Mesenchymal stem cell (in vitro differentiated cells and primary cell): ENCODE measurements at regions not wholly inside any gene's neighbourhood (a gene's known extent, or its start where the extent isn't known, plus 50 kb on each side); places are given as distances from the start of the nearest gene placed in this dataset.

Source experiments
- DNase-seq: peaks from one replicate; pipeline ENCODE4 v3.0.0-alpha.2; 2013
- H2AFZ ChIP-seq: one replicate; pipeline ENCODE4 v1.6.1; 2013; ENCODE audit warnings: low read depth, mild to moderate bottlenecking, control low read depth, inconsistent platforms, low read length, moderate library complexity
- H2AK5ac ChIP-seq: 2 replicates; pipeline ENCODE4 v1.6.1; 2013; ENCODE audit warnings: low read length, moderate library complexity, mild to moderate bottlenecking, inconsistent platforms; ENCODE audit not compliant: severe bottlenecking
- H2BK120ac ChIP-seq: one replicate; pipeline ENCODE4 v1.6.1; 2013; ENCODE audit warnings: low read depth, mild to moderate bottlenecking, inconsistent platforms, low read length, moderate library complexity
- H2BK12ac ChIP-seq, 2 experiments: one replicate each; pipeline ENCODE4 v1.6.1; 2013; ENCODE audit warnings: inconsistent platforms in 2 of 2, low read length in 2 of 2, mild to moderate bottlenecking in 2 of 2, moderate library complexity in 2 of 2, control low read depth in 1 of 2
- H2BK15ac ChIP-seq: one replicate; pipeline ENCODE4 v1.6.1; 2013; ENCODE audit warnings: mild to moderate bottlenecking, low read depth, inconsistent platforms; ENCODE audit not compliant: poor library complexity, severe bottlenecking
- H2BK5ac ChIP-seq: 2 replicates; pipeline ENCODE4 v1.6.1; 2013; ENCODE audit warnings: low read depth, mild to moderate bottlenecking, low read length, control low read depth, inconsistent platforms; ENCODE audit not compliant: poor library complexity, severe bottlenecking
- H3K14ac ChIP-seq, 2 experiments: one replicate each; pipeline ENCODE4 v1.6.1; 2013; ENCODE audit warnings: inconsistent platforms in 2 of 2, low read length in 2 of 2, control low read depth in 1 of 2, mild to moderate bottlenecking in 1 of 2, moderate library complexity in 1 of 2
- H3K18ac ChIP-seq, 2 experiments: one replicate each; pipeline ENCODE4 v1.6.1; 2013; ENCODE audit warnings: inconsistent platforms in 2 of 2, low read length in 2 of 2, control low read depth in 1 of 2, low read depth in 1 of 2, mild to moderate bottlenecking in 1 of 2
- H3K23ac ChIP-seq, 2 experiments: one replicate each; pipeline ENCODE4 v1.6.1; 2013; ENCODE audit warnings: inconsistent platforms in 2 of 2, low read length in 2 of 2, mild to moderate bottlenecking in 2 of 2, moderate library complexity in 2 of 2, control low read depth in 1 of 2
- H3K27ac ChIP-seq: 2 replicates; pipeline ENCODE4 v1.5.1; 2013; ENCODE audit warnings: mild to moderate bottlenecking, moderate library complexity, low read length, control low read depth, inconsistent platforms; ENCODE audit not compliant: poor library complexity, severe bottlenecking
- H3K27me3 ChIP-seq, 2 experiments: 2 replicates each; pipeline versions ENCODE4 v1.6.1 to v1.7.0; 2013; ENCODE audit warnings: low read length in 2 of 2, mild to moderate bottlenecking in 2 of 2, moderate library complexity in 2 of 2, control low read depth in 1 of 2, inconsistent platforms in 1 of 2; ENCODE audit not compliant: control insufficient read depth in 1 of 2, insufficient read depth in 1 of 2
- H3K36me3 ChIP-seq, 2 experiments: 2 replicates each; pipeline versions ENCODE4 v1.6.1 to v1.7.0; 2013; ENCODE audit warnings: low read length in 2 of 2, control low read depth in 1 of 2, inconsistent platforms in 1 of 2, low read depth in 1 of 2, mild to moderate bottlenecking in 1 of 2; ENCODE audit not compliant: insufficient read depth in 2 of 2, control insufficient read depth in 1 of 2
- H3K4ac ChIP-seq, 2 experiments: one replicate each; pipeline ENCODE4 v1.6.1; 2013; ENCODE audit warnings: inconsistent platforms in 2 of 2, low read length in 2 of 2, mild to moderate bottlenecking in 2 of 2, moderate library complexity in 2 of 2, control low read depth in 1 of 2, low read depth in 1 of 2
- H3K4me1 ChIP-seq: 2 replicates; pipeline ENCODE4 v1.6.1; 2013; ENCODE audit warnings: low read depth, low read length, control low read depth; ENCODE audit not compliant: control insufficient read depth, insufficient read depth
- H3K4me2 ChIP-seq: 2 replicates; pipeline ENCODE4 v1.6.1; 2013; ENCODE audit warnings: low read length, mild to moderate bottlenecking, inconsistent platforms; ENCODE audit not compliant: poor library complexity, severe bottlenecking
- H3K4me3 ChIP-seq, 2 experiments: 2 replicates each; pipeline versions ENCODE4 v1.5.1 to v1.7.0; 2013; ENCODE audit warnings: low read length in 2 of 2, mild to moderate bottlenecking in 2 of 2, control low read depth in 1 of 2, low read depth in 1 of 2; ENCODE audit not compliant: insufficient read depth in 1 of 2
- H3K79me1 ChIP-seq: replicated peaks from 2 replicates; pipeline ENCODE4 v1.6.1; 2013; ENCODE audit warnings: mild to moderate bottlenecking, control low read depth, low read length, inconsistent platforms; ENCODE audit not compliant: poor library complexity, severe bottlenecking
- H3K9ac ChIP-seq: 2 replicates; pipeline ENCODE4 v1.7.0; 2013; ENCODE audit warnings: mild to moderate bottlenecking, low read length, moderate library complexity
- H3K9me3 ChIP-seq: 2 replicates; pipeline ENCODE4 v1.7.0; 2013; ENCODE audit warnings: mild to moderate bottlenecking, low read length; ENCODE audit not compliant: control insufficient read depth
- H4K8ac ChIP-seq: one replicate; pipeline ENCODE4 v1.6.1; 2013; ENCODE audit warnings: inconsistent platforms, mild to moderate bottlenecking, low read length, moderate library complexity
- H4K91ac ChIP-seq: one replicate; pipeline ENCODE4 v1.6.1; 2013; ENCODE audit warnings: mild to moderate bottlenecking, low read length, inconsistent platforms
- WGBS: methylation state at CpG from one replicate; pipeline ENCODE4 v1.1.7; 2013; ENCODE audit warnings: mixed read lengths; 5-methylcytosine and 5-hydroxymethylcytosine counted together

DNA sequence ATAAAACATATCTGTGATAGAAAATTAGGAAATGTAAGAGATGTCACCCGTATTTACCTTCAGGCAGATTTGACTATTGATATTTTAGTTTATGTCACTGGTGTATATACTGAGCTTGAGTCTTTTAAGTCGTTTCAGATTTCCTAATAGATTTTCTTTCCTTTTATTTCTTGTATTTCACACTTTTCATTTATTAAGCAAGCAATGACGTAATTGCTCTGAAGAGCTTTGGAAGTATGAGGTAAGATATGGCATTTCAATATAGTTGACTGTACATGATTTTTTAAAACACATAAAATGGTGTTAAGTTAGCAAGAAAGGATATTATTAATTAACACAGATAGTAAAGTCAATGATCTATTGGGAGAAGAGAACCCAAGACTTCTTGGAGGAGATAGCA, 652.6 kb downstream of the SORCS1 start:
- DNase-seq = no peak
- Histone ChIP-seq H3K18ac (no peak overlapping the region), H2BK15ac (no peak overlapping the region), H3K9me3 (no peaks in the 10 kb centered on the region), H3K4me3 (no peak overlapping the region), H4K91ac (no peak overlapping the region), H3K79me1 (no peaks in the 10 kb centered on the region), H3K4ac (no peak overlapping the region), H3K14ac (no peak overlapping the region), H3K23ac (no peak overlapping the region), H4K8ac (no peak overlapping the region), H2AFZ (no peak overlapping the region), H3K4me1 (no peaks in the 10 kb centered on the region), H2AK5ac (no peak overlapping the region), H2BK5ac (no peak overlapping the region), H3K4me2 (no peak overlapping the region), H2BK120ac (no peak overlapping the region), H3K27me3 (no peaks in the 10 kb centered on the region), H3K36me3 (no peaks in the 10 kb centered on the region), H3K27ac (no peak overlapping the region), H3K9ac (no peak overlapping the region), H2BK12ac (no peak overlapping the region)
- no CpG with 5 or more reads among the region's 3 CpGs for WGBS

DNA sequence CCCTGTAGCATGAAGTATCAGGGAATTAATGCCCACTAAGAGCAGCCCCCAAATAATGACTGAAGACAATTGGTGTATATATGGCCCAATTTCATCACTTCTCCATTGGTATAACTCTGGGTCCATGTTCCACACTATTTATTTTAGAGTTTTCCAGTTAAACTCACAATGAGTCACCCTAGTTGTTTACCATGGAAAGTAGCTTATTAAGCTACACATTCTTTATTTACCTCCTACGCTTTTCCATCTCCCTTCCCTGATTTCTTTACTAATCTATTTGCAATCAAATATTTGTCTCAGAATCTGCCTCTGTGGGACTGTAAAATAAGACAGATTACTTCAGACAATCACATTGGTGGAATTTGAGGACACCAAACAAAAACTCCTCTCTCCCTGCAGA, 655.6 kb downstream of the SORCS1 start:
- H3K9ac ChIP-seq = no peak overlapping the region

DNA sequence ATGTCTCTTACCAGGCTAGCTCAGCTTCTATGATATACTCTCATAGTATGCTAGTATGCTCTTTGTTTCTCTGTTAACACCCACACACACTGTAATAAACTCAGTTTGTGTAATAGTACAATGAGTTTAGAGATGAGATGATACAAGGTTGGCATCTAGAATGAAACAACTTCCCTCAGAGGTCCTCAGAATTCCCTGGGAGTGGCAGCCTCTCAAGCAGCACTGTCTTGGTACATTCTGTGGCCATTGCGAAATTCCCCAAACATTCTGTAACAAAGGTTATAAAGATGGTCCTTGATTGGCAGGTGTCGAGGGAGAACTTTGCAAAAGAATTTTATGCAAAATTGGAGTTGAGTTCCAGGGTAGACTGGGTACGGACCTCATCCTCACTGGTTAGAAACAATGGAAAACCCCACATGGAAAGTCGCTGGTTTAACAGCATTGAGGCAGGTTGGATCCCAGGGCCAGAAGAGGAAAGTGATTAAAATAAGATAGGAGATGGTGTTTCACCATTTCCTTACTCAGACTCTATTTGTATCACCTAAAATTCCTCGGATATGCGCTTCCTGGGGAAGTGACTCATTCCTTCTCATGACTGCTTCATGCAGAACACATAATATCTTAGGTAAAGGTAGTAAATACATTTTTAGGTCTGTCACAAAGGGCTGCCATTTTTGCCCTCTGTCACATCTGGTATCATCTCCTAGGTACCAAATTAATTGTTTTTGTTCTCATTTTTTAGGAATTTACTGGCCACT, 657.8 kb downstream of the SORCS1 start:
- Histone ChIP-seq H3K9ac (no peak overlapping the region), H3K36me3 (no peaks in the 10 kb centered on the region), H3K14ac (no peak overlapping the region), H3K79me1 (no peaks in the 10 kb centered on the region), H3K4me2 (no peak overlapping the region), H3K23ac (no peak overlapping the region), H2AK5ac (no peak overlapping the region), H2BK12ac (no peak overlapping the region), H3K27me3 (no peaks in the 10 kb centered on the region), H4K8ac (no peak overlapping the region), H3K27ac (no peak overlapping the region), H2BK120ac (no peak overlapping the region), H3K4me3 (no peak overlapping the region), H3K9me3 (no peaks in the 10 kb centered on the region), H4K91ac (no peak overlapping the region), H3K18ac (no peak overlapping the region), H2BK5ac (no peak overlapping the region), H2BK15ac (no peak overlapping the region), H3K4me1 (no peaks in the 10 kb centered on the region), H3K4ac (no peak overlapping the region), H2AFZ (no peak overlapping the region)
- 82% methylated on average over 3 of the region's 6 CpGs for WGBS
- DNase-seq = no peak

More for the DNA sequence above, 655.6 kb downstream of the SORCS1 start:
- Histone ChIP-seq H3K4ac (no peak overlapping the region), H4K91ac (no peak overlapping the region), H3K4me1 (no peaks in the 10 kb centered on the region), H2BK5ac (no peak overlapping the region), H3K27me3 (no peaks in the 10 kb centered on the region), H3K9me3 (no peaks in the 10 kb centered on the region), H3K27ac (no peak overlapping the region), H2AFZ (no peak overlapping the region), H3K23ac (no peak overlapping the region), H3K4me3 (no peak overlapping the region), H4K8ac (no peak overlapping the region), H3K18ac (no peak overlapping the region), H2BK120ac (no peak overlapping the region), H2BK15ac (no peak overlapping the region), H2AK5ac (no peak overlapping the region), H3K36me3 (no peaks in the 10 kb centered on the region), H3K14ac (no peak overlapping the region), H3K4me2 (no peak overlapping the region), H2BK12ac (no peak overlapping the region), H3K79me1 (no peaks in the 10 kb centered on the region)
- DNase-seq = no peak
- no CpG with 5 or more reads among the region's 1 CpG for WGBS

DNA sequence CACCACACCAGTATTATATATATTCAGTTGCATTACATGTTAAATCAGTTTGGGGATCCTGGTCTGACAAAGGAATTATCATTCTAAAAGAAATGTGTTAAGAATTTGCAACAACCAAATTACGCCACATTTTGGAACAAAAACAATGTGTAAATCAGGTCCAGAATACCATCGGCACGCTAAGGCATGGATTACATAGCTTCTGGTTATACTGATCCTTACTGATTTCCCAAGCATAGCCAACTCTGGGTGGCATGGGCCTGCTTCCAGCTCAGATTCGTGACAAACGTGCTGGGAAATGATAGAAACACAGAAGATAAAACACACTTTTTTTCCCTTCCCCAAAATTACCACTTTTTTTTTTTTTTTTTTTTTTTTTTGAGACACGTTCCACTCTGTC, 660.0 kb downstream of the SORCS1 start:
- H3K79me1 ChIP-seq = no peaks in the 10 kb centered on the region
- no peak overlapping the region for H2BK15ac ChIP-seq
- H3K27ac ChIP-seq = no peak overlapping the region
- no peak overlapping the region for H3K14ac ChIP-seq
- no peak overlapping the region for H4K91ac ChIP-seq
- H3K4me2 ChIP-seq = no peak overlapping the region
- H3K9ac ChIP-seq = no peak overlapping the region
- no peaks in the 10 kb centered on the region for H3K4me1 ChIP-seq
- H3K36me3 ChIP-seq = no peaks in the 10 kb centered on the region
- H2AK5ac ChIP-seq = no peak overlapping the region
- no peak overlapping the region for H4K8ac ChIP-seq
- no peak overlapping the region for H2BK120ac ChIP-seq
- no peak overlapping the region for H2BK5ac ChIP-seq
- no peak overlapping the region for H3K4ac ChIP-seq
- no peak overlapping the region for H3K18ac ChIP-seq
- H3K9me3 ChIP-seq = no peaks in the 10 kb centered on the region
- no peak overlapping the region for H3K4me3 ChIP-seq
- H3K27me3 ChIP-seq = no peaks in the 10 kb centered on the region
- H2BK12ac ChIP-seq = no peak overlapping the region
- WGBS = 75% methylated on average over 5 of the region's 6 CpGs
- DNase-seq = no peak
- no peak overlapping the region for H3K23ac ChIP-seq
- no peak overlapping the region for H2AFZ ChIP-seq
